ENCODE measurements at regions not wholly inside any gene's neighbourhood (a gene's known extent, or its start where the extent isn't known, plus 50 kb on each side); places are given as distances from the start of the nearest gene placed in this dataset.

- Histone ChIP-seq H2AFZ (ENCODE audit: insufficient read depth, low read depth, low read length, poor library complexity, severe bottlenecking) (no peak overlapping the region), H3K4me1 (ENCODE audit: control insufficient read depth in 2 of 2, insufficient read depth in 2 of 2, low read length in 2 of 2) (no peaks in the 10 kb centered on the region), H3K4me2 (replicated peaks; ENCODE audit: low read depth, low read length, poor library complexity, severe bottlenecking) (no peak overlapping the region), H4K20me1 (ENCODE audit: control insufficient read depth, insufficient read depth, low read length, poor library complexity, severe bottlenecking) (no peaks in the 10 kb centered on the region), H3K79me2 (ENCODE audit: control insufficient read depth, insufficient read depth, low read length) (no peaks in the 10 kb centered on the region), H3K9ac (ENCODE audit: low read length) (no peak overlapping the region), H3K4me3 (ENCODE audit: control extremely low read depth in 1 of 5, extremely low read depth in 1 of 5, insufficient read depth in 1 of 5, low read depth in 2 of 5, low read length in 4 of 5) (no peak overlapping the region), H3K9me3 (ENCODE audit: control extremely low read depth in 1 of 3, control insufficient read depth in 2 of 3, insufficient read depth in 1 of 3, low read length in 2 of 3) (peaks cover 0 to 18% (median 0%) of the 10 kb centered on the region in 3 donors), H3K27ac (ENCODE audit: low read length in 2 of 2) (no peak overlapping the region), H3K27me3 (replicated peaks in 1 of 4; ENCODE audit: control extremely low read depth in 1 of 4, control insufficient read depth in 3 of 4, insufficient read depth in 4 of 4, low read length in 3 of 4) (no peaks in the 10 kb centered on the region), H3K36me3 (replicated peaks in 1 of 2; ENCODE audit: control extremely low read depth in 1 of 2, control insufficient read depth in 1 of 2, extremely low read depth in 1 of 2, insufficient read depth in 2 of 2, low read length in 1 of 2) (no peaks in the 10 kb centered on the region)
- no peak for DNase-seq
- ChIA-PET POLR2A (no interaction called here), CTCF (no interaction called here)
- Mint-ChIP-seq H3K4me3 (no peak overlapping the region), H3K27ac (no peak overlapping the region), H3K4me1 (no peaks in the 10 kb centered on the region), H3K9me3 (ENCODE audit: insufficient read depth) (no peaks in the 10 kb centered on the region), H3K27me3 (no peaks in the 10 kb centered on the region)
- ATAC-seq (ENCODE audit: low read depth), result no peak
- intact Hi-C loops (cut with micrococcal nuclease), result no loop called here
- WGBS (ENCODE audit: insufficient coverage), result 87% methylated on average over 16 of the region's 17 CpGs
- TF ChIP-seq EZH2 (IDR thresholded peaks at IDR 0.05; ENCODE audit: borderline replicate concordance, insufficient read depth, low read depth, low read length, poor library complexity, severe bottlenecking) (no peak), CTCF (IDR thresholded peaks at IDR 0.05) (no peak)
These were observed 104.5 kb upstream of the SOX1 start for GRCh38 chr13:111962431-111962891.

- Histone ChIP-seq H3K27ac (ENCODE audit: low read length in 2 of 2) (no peak overlapping the region), H2AFZ (ENCODE audit: insufficient read depth, low read depth, low read length, poor library complexity, severe bottlenecking) (no peak overlapping the region), H3K4me1 (ENCODE audit: control insufficient read depth in 2 of 2, insufficient read depth in 2 of 2, low read length in 2 of 2) (no peaks in the 10 kb centered on the region), H3K27me3 (replicated peaks in 1 of 4; ENCODE audit: control extremely low read depth in 1 of 4, control insufficient read depth in 3 of 4, insufficient read depth in 4 of 4, low read length in 3 of 4) (no peaks in the 10 kb centered on the region), H3K4me2 (replicated peaks; ENCODE audit: low read depth, low read length, poor library complexity, severe bottlenecking) (no peak overlapping the region), H3K4me3 (ENCODE audit: control extremely low read depth in 1 of 5, extremely low read depth in 1 of 5, insufficient read depth in 1 of 5, low read depth in 2 of 5, low read length in 4 of 5) (no peak overlapping the region), H3K79me2 (ENCODE audit: control insufficient read depth, insufficient read depth, low read length) (no peaks in the 10 kb centered on the region), H3K9me3 (ENCODE audit: control extremely low read depth in 1 of 3, control insufficient read depth in 2 of 3, insufficient read depth in 1 of 3, low read length in 2 of 3) (peaks cover 0 to 18% (median 0%) of the 10 kb centered on the region in 3 donors), H3K9ac (ENCODE audit: low read length) (no peak overlapping the region), H3K36me3 (replicated peaks in 1 of 2; ENCODE audit: control extremely low read depth in 1 of 2, control insufficient read depth in 1 of 2, extremely low read depth in 1 of 2, insufficient read depth in 2 of 2, low read length in 1 of 2) (no peaks in the 10 kb centered on the region), H4K20me1 (ENCODE audit: control insufficient read depth, insufficient read depth, low read length, poor library complexity, severe bottlenecking) (no peaks in the 10 kb centered on the region)
- no peak for DNase-seq
- no peaks in the 10 kb centered on the region for H3K4me1 Mint-ChIP-seq
- no peak overlapping the region for H3K4me3 Mint-ChIP-seq
- TF ChIP-seq EZH2 (IDR thresholded peaks at IDR 0.05; ENCODE audit: borderline replicate concordance, insufficient read depth, low read depth, low read length, poor library complexity, severe bottlenecking) (no peak), CTCF (IDR thresholded peaks at IDR 0.05) (no peak)
- WGBS (ENCODE audit: insufficient coverage), result 94% methylated on average over 13 of the region's 13 CpGs
- H3K27ac Mint-ChIP-seq, result no peak overlapping the region
- POLR2A ChIA-PET, result no interaction called here
- intact Hi-C loops (cut with micrococcal nuclease), result no loop called here
- H3K27me3 Mint-ChIP-seq, result no peaks in the 10 kb centered on the region
- H3K9me3 Mint-ChIP-seq (ENCODE audit: insufficient read depth), result no peaks in the 10 kb centered on the region
- ATAC-seq (ENCODE audit: low read depth), result no peak
- CTCF ChIA-PET, result no interaction called here
These were observed 103.9 kb upstream of the SOX1 start for GRCh38 chr13:111963031-111963430.

Data from B cell (primary cell).